SK-N-SH (cell line): ENCODE measurements at regions not wholly inside any gene's neighbourhood (a gene's known extent, or its start where the extent isn't known, plus 50 kb on each side); places are given as distances from the start of the nearest gene placed in this dataset.

Experiments
- CTCF ChIA-PET: fragments of 300-600, 350-600 bp; formaldehyde crosslinking; extraction: SDS; loops from one replicate; lab custom pipeline; 2021; lab: Yijun Ruan, JAX
- POLR2A ChIA-PET: fragments of 350-600 bp; sonication (Branson Sonifier 250); formaldehyde crosslinking; extraction: SDS; loops from one replicate; lab custom pipeline; 2020; ENCODE audit warnings: antibody characterized with exemption, inconsistent platforms; lab: Yijun Ruan, JAX
- DNase-seq: peaks from one replicate; pipeline ENCODE4 v3.0.0; 2012
- H2AFZ ChIP-seq: fragments of 200-600 bp; sonication (generic); 2 replicates; pipeline ENCODE4 v1.8.1; 2016; ENCODE audit warnings: antibody characterized with exemption, mild to moderate bottlenecking, low read depth
- H3F3A ChIP-seq: fragments of 200-600 bp; sonication (generic); replicated peaks from 2 replicates; pipeline ENCODE3; 2016; ENCODE audit warnings: antibody characterized with exemption, mild to moderate bottlenecking; ENCODE audit not compliant: insufficient read depth
- H3K27ac ChIP-seq, 2 experiments: fragments of 200-500 bp in 1 of 2; fragments of 200-600 bp in 1 of 2; sonication (Bioruptor generic) in 1 of 2; sonication (generic), shearing (Covaris generic) in 1 of 2; 2 replicates each; pipeline versions ENCODE4 v1.5.1 to v1.6.1; 2014 to 2016; ENCODE audit warnings: low read depth in 2 of 2, inconsistent platforms in 1 of 2, low read length in 1 of 2, mild to moderate bottlenecking in 1 of 2, mixed read lengths in 1 of 2
- H3K27me3 ChIP-seq: fragments of 200-600 bp; sonication (generic), shearing (Covaris generic); 2 replicates; pipeline ENCODE4 v1.6.1; 2016; ENCODE audit warnings: mixed run types; ENCODE audit not compliant: insufficient read depth
- H3K36me3 ChIP-seq, 2 experiments: fragments of 200-500 bp in 1 of 2; fragments of 200-600 bp in 1 of 2; sonication (Bioruptor generic) in 1 of 2; sonication (generic) in 1 of 2; replicated peaks in 1 of 2; 2 replicates each; pipeline versions ENCODE3 to v1.5.1; 2014 to 2016; ENCODE audit warnings: low read length in 1 of 2, mild to moderate bottlenecking in 1 of 2; ENCODE audit not compliant: insufficient read depth in 2 of 2, control insufficient read depth in 1 of 2
- H3K4me1 ChIP-seq, 2 experiments: fragments of 200-500 bp in 1 of 2; fragments of 200-600 bp in 1 of 2; sonication (Bioruptor generic) in 1 of 2; sonication (generic), shearing (Covaris generic) in 1 of 2; 2 replicates each; pipeline versions ENCODE4 v1.5.1 to v1.6.1; 2014 to 2016; ENCODE audit warnings: low read depth in 1 of 2, low read length in 1 of 2, mixed run types in 1 of 2; ENCODE audit not compliant: insufficient read depth in 2 of 2, control insufficient read depth in 1 of 2
- H3K4me2 ChIP-seq: fragments of 200-600 bp; sonication (generic), shearing (Covaris generic); 2 replicates; pipeline ENCODE4 v1.6.1; 2017; ENCODE audit warnings: mixed run types
- H3K4me3 ChIP-seq, 2 experiments: fragments of 200-500 bp in 1 of 2; fragments of 200-600 bp in 1 of 2; sonication (Bioruptor generic) in 1 of 2; sonication (generic), shearing (Covaris generic) in 1 of 2; 2 replicates each; pipeline versions ENCODE4 v1.5.1 to v1.8.1; 2014 to 2016; ENCODE audit warnings: low read depth in 2 of 2, inconsistent platforms in 1 of 2, low read length in 1 of 2, mild to moderate bottlenecking in 1 of 2, mixed read lengths in 1 of 2, moderate library complexity in 1 of 2
- H3K79me2 ChIP-seq: fragments of 200-600 bp; sonication (generic); 2 replicates; pipeline ENCODE4 v1.8.1; 2017; ENCODE audit warnings: mild to moderate bottlenecking; ENCODE audit not compliant: insufficient read depth
- H3K9ac ChIP-seq: fragments of 200-600 bp; sonication (generic); 2 replicates; pipeline ENCODE4 v1.6.1; 2017; ENCODE audit warnings: mixed run types
- H3K9me2 ChIP-seq: fragments of 200-600 bp; sonication (generic); 2 replicates; pipeline ENCODE4 v1.6.1; 2017; ENCODE audit warnings: mixed run types
- H3K9me3 ChIP-seq: fragments of 200-600 bp; sonication (generic); 2 replicates; pipeline ENCODE4 v1.6.1; 2017; ENCODE audit warnings: mixed run types, mild to moderate bottlenecking, moderate library complexity
- H4K20me1 ChIP-seq: fragments of 200-600 bp; sonication (generic); 2 replicates; pipeline ENCODE4 v1.6.1; 2017; ENCODE audit warnings: mild to moderate bottlenecking, mixed run types; ENCODE audit not compliant: insufficient read depth
- CHD2 ChIP-seq: fragments of 150-350 bp; IDR thresholded peaks from 2 replicates; pipeline ENCODE4 v1.6.1; 2018; ENCODE audit warnings: low read length; ENCODE audit not compliant: partially characterized antibody
- ELF1 ChIP-seq: IDR thresholded peaks from 2 replicates; pipeline ENCODE4 v1.4.0; 2012
- EP300 ChIP-seq, 2 experiments: IDR thresholded peaks; 2 replicates each; pipeline versions ENCODE4 v1.4.0 to v1.6.1; 2012; ENCODE audit warnings: borderline replicate concordance in 1 of 2, low read depth in 1 of 2, low read length in 1 of 2
- EZH2phosphoT487 ChIP-seq: fragments of 200-600 bp; sonication (generic); IDR thresholded peaks from 2 replicates; pipeline ENCODE4 v1.6.1; 2017; ENCODE audit warnings: low read depth, mixed run types, mild to moderate bottlenecking, antibody characterized with exemption, moderate library complexity, borderline replicate concordance
- FOXM1 ChIP-seq: IDR thresholded peaks from 2 replicates; pipeline ENCODE4 v1.4.0; 2012; ENCODE audit warnings: low read depth, mild to moderate bottlenecking
- GABPA ChIP-seq: IDR thresholded peaks from 2 replicates; pipeline ENCODE4 v1.4.0; 2012; ENCODE audit warnings: low read depth, mild to moderate bottlenecking
- GATA2 ChIP-seq: sonication (generic); formaldehyde crosslinking; IDR thresholded peaks from 2 replicates; pipeline ENCODE4 v1.5.0; 2020; ENCODE audit warnings: mild to moderate bottlenecking, missing genetic modification reagents
- JUND ChIP-seq: IDR thresholded peaks from 2 replicates; pipeline ENCODE4 v1.4.0; 2012
- MEF2A ChIP-seq: IDR thresholded peaks from 2 replicates; pipeline ENCODE4 v1.4.0; 2012; ENCODE audit warnings: low read depth, borderline replicate concordance
- NRF1 ChIP-seq: IDR thresholded peaks from 2 replicates; pipeline ENCODE4 v1.6.1; 2012; ENCODE audit warnings: low read depth, mild to moderate bottlenecking, low read length
- POLR2AphosphoS5 ChIP-seq: IDR thresholded peaks from 2 replicates; pipeline ENCODE4 v1.6.1; 2012; ENCODE audit warnings: low read depth, low read length
- RAD21 ChIP-seq: IDR thresholded peaks from 2 replicates; pipeline ENCODE4 v1.6.1; 2012; ENCODE audit warnings: mild to moderate bottlenecking, low read length
- REST ChIP-seq: IDR thresholded peaks from 2 replicates; pipeline ENCODE4 v1.6.1; 2012; ENCODE audit warnings: mild to moderate bottlenecking, low read depth, low read length, moderate library complexity
- RFX5 ChIP-seq: IDR thresholded peaks from 2 replicates; pipeline ENCODE4 v1.6.1; 2012; ENCODE audit warnings: mild to moderate bottlenecking, improper control_type of control experiment, low read length
- TCF12 ChIP-seq: IDR thresholded peaks from 2 replicates; pipeline ENCODE4 v1.4.0; 2012
- TEAD4 ChIP-seq: IDR thresholded peaks from 2 replicates; pipeline ENCODE4 v1.4.0; 2012; ENCODE audit warnings: mild to moderate bottlenecking, borderline replicate concordance; ENCODE audit not compliant: insufficient read depth
- WGBS: methylation state at CpG from one replicate; pipeline ENCODE4 v1.1.6; 2017; ENCODE audit warnings: low lambda C conversion rate; 5-methylcytosine and 5-hydroxymethylcytosine counted together
- TF ChIP-seq, protein P1 (sequence below): fragments of 150-350 bp; IDR thresholded peaks from 2 replicates; pipeline ENCODE4 v1.6.1; 2016; ENCODE audit warnings: mild to moderate bottlenecking, low read depth, low read length
- TF ChIP-seq, protein P2 (sequence below): IDR thresholded peaks from 2 replicates; pipeline ENCODE4 v1.4.0; 2012; ENCODE audit warnings: low read depth
- TF ChIP-seq, protein P3 (sequence below): IDR thresholded peaks from 2 replicates; pipeline ENCODE4 v1.4.0; 2012; ENCODE audit warnings: low read depth, borderline replicate concordance
- TF ChIP-seq, protein P4 (sequence below): fragments of 200-600 bp; sonication (generic); IDR thresholded peaks from 2 replicates; pipeline ENCODE4 v1.6.1; 2017; ENCODE audit warnings: antibody characterized with exemption, mild to moderate bottlenecking, moderate library complexity

- H3K36me3 ChIP-seq, result no peaks in the 10 kb centered on the region
- H3K27ac ChIP-seq, result no peak overlapping the region
- ChIA-PET POLR2A (no interaction called here), CTCF (interaction anchor here (0.7 kb wide), 1 partner anchor 14 kb away, joined by 3 read pairs; no protein-coding TSS in a partner anchor)
- H3F3A ChIP-seq, result no peaks in the 10 kb centered on the region
- no peaks in the 10 kb centered on the region for H4K20me1 ChIP-seq
- no peak overlapping the region for H2AFZ ChIP-seq
- no peak overlapping the region for H3K9ac ChIP-seq
- H3K9me2 ChIP-seq, result no peaks in the 10 kb centered on the region
- no peak for DNase-seq
- no peaks in the 10 kb centered on the region for H3K9me3 ChIP-seq
- H3K79me2 ChIP-seq, result no peaks in the 10 kb centered on the region
- no peaks in the 10 kb centered on the region for H3K27me3 ChIP-seq
- no peak overlapping the region for H3K4me3 ChIP-seq
- WGBS, result 14% methylated on average over 4 of the region's 4 CpGs
- no peaks in the 10 kb centered on the region; a peak in 1 of 4 replicates for H3K4me1 ChIP-seq
- TF ChIP-seq FOXM1, result no peak
- TF ChIP-seq ELF1, result no peak
- TF ChIP-seq, protein P1, sequence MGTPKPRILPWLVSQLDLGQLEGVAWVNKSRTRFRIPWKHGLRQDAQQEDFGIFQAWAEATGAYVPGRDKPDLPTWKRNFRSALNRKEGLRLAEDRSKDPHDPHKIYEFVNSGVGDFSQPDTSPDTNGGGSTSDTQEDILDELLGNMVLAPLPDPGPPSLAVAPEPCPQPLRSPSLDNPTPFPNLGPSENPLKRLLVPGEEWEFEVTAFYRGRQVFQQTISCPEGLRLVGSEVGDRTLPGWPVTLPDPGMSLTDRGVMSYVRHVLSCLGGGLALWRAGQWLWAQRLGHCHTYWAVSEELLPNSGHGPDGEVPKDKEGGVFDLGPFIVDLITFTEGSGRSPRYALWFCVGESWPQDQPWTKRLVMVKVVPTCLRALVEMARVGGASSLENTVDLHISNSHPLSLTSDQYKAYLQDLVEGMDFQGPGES, result no peak
- TF ChIP-seq, protein P2, sequence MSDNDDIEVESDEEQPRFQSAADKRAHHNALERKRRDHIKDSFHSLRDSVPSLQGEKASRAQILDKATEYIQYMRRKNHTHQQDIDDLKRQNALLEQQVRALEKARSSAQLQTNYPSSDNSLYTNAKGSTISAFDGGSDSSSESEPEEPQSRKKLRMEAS, result no peak
- no peak for TF ChIP-seq TEAD4
- TF ChIP-seq TCF12, result no peak
- no peak for TF ChIP-seq GATA2 (CRISPR knock-in tag)
- TF ChIP-seq REST, result no peak
- no peak for TF ChIP-seq MEF2A
- TF ChIP-seq GABPA, result no peak
- no peak for TF ChIP-seq EZH2phosphoT487
- no peak for TF ChIP-seq CHD2
- no peak for TF ChIP-seq JUND
- no peak for TF ChIP-seq EP300 (IDR thresholded peaks at IDR 0.05; ENCODE audit: borderline replicate concordance in 1 of 2, low read depth in 1 of 2, low read length in 1 of 2)
- TF ChIP-seq RFX5, result no peak
- TF ChIP-seq, protein P3, sequence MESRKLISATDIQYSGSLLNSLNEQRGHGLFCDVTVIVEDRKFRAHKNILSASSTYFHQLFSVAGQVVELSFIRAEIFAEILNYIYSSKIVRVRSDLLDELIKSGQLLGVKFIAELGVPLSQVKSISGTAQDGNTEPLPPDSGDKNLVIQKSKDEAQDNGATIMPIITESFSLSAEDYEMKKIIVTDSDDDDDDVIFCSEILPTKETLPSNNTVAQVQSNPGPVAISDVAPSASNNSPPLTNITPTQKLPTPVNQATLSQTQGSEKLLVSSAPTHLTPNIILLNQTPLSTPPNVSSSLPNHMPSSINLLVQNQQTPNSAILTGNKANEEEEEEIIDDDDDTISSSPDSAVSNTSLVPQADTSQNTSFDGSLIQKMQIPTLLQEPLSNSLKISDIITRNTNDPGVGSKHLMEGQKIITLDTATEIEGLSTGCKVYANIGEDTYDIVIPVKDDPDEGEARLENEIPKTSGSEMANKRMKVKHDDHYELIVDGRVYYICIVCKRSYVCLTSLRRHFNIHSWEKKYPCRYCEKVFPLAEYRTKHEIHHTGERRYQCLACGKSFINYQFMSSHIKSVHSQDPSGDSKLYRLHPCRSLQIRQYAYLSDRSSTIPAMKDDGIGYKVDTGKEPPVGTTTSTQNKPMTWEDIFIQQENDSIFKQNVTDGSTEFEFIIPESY, result no peak
- TF ChIP-seq RAD21, result no peak
- TF ChIP-seq POLR2AphosphoS5, result no peak
- TF ChIP-seq, protein P4, sequence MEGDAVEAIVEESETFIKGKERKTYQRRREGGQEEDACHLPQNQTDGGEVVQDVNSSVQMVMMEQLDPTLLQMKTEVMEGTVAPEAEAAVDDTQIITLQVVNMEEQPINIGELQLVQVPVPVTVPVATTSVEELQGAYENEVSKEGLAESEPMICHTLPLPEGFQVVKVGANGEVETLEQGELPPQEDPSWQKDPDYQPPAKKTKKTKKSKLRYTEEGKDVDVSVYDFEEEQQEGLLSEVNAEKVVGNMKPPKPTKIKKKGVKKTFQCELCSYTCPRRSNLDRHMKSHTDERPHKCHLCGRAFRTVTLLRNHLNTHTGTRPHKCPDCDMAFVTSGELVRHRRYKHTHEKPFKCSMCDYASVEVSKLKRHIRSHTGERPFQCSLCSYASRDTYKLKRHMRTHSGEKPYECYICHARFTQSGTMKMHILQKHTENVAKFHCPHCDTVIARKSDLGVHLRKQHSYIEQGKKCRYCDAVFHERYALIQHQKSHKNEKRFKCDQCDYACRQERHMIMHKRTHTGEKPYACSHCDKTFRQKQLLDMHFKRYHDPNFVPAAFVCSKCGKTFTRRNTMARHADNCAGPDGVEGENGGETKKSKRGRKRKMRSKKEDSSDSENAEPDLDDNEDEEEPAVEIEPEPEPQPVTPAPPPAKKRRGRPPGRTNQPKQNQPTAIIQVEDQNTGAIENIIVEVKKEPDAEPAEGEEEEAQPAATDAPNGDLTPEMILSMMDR, result no peak
- no peak for TF ChIP-seq NRF1
- H3K4me2 ChIP-seq, result no peak overlapping the region
These were observed 156.5 kb upstream of the SLC10A2 start for GRCh38 chr13:103222683-103223082.
